ENCODE measurements at regions not wholly inside any gene's neighbourhood (a gene's known extent, or its start where the extent isn't known, plus 50 kb on each side); places are given as distances from the start of the nearest gene placed in this dataset.

DNA sequence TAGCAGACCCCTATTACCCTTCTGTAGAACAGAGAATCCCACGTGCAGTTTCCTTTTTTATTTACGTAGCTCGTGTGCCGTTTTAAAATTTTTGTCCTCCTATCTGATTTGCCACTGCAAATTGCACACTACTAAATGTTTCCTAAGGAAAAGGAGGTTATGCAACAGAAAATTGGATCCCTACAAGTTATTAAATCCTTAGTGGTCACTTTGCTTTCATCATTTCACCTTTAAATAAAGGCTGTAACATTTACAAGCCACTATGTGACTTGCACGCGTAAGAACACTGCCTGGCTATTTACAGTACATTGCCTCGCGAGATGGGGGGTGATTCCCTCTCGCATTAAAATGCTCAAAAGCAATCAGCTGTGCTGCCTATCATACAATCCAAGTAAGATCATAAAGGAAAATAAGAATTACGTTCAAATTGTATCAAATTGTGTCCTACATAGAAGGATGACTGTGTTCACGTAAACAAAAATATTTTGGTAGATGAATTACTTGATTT is 525.6 kb downstream of the SUCLA2 start:
- H3K36me3 ChIP-seq (ENCODE audit: insufficient read depth, low read length): no peaks in the 10 kb centered on the region
- H3K4me3 ChIP-seq (ENCODE audit: low read length): no peak overlapping the region
- no peaks in the 10 kb centered on the region for H3K27me3 Mint-ChIP-seq
- ChIA-PET CTCF (no interaction called here), POLR2A (no interaction called here)
- no peaks in the 10 kb centered on the region for H3K27me3 ChIP-seq (ENCODE audit: insufficient read depth, low read length, poor library complexity, severe bottlenecking)
- no peak overlapping the region for H3K27ac Mint-ChIP-seq
- DNase-seq: no peak
- H3K4me1 ChIP-seq (ENCODE audit: insufficient read depth, low read length): no peaks in the 10 kb centered on the region
- no peak overlapping the region for H3K27ac ChIP-seq (ENCODE audit: low read depth, low read length)
- no peaks in the 10 kb centered on the region for H3K4me1 Mint-ChIP-seq
- H3K9me3 ChIP-seq (ENCODE audit: low read length): no peaks in the 10 kb centered on the region
- peaks cover 0 to 2% (median 0%) of the 10 kb centered on the region in 5 donors for H3K9me3 Mint-ChIP-seq
- no peak overlapping the region for H3K4me3 Mint-ChIP-seq
- no peaks in the 10 kb centered on the region for H3K36me3 Mint-ChIP-seq

DNA sequence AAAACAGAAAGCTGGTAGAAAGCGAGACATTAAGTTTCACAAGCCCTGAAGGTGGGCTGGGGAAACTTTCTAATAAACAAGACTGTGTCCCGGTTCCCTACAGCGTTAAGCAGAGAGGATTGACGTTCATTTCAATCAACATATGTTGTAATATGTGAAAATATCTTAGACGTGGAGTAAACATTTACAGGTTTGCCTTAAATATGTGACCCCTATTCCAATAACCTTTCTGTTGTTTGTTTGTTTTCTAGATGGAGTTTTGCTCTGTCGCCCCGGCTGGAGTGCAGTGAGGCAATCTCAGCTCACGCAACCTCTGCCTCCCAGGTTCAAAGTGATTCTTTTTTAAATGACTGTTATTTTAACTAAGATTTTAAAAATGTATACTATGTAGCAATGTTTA is 526.2 kb downstream of the SUCLA2 start:
- H3K27ac ChIP-seq (ENCODE audit: low read depth, low read length): no peak overlapping the region
- Mint-ChIP-seq H3K27me3 (no peaks in the 10 kb centered on the region), H3K4me1 (no peaks in the 10 kb centered on the region), H3K36me3 (no peaks in the 10 kb centered on the region), H3K27ac (no peak overlapping the region), H3K9me3 (peaks cover 0 to 4% (median 0%) of the 10 kb centered on the region in 5 donors), H3K4me3 (no peak overlapping the region)
- H3K27me3 ChIP-seq (ENCODE audit: insufficient read depth, low read length, poor library complexity, severe bottlenecking): no peaks in the 10 kb centered on the region
- no peaks in the 10 kb centered on the region for H3K4me1 ChIP-seq (ENCODE audit: insufficient read depth, low read length)
- ChIA-PET CTCF (no interaction called here), POLR2A (no interaction called here)
- H3K9me3 ChIP-seq (ENCODE audit: low read length): no peaks in the 10 kb centered on the region
- H3K36me3 ChIP-seq (ENCODE audit: insufficient read depth, low read length): no peaks in the 10 kb centered on the region
- H3K4me3 ChIP-seq (ENCODE audit: low read length): no peak overlapping the region
- no peak for DNase-seq

DNA sequence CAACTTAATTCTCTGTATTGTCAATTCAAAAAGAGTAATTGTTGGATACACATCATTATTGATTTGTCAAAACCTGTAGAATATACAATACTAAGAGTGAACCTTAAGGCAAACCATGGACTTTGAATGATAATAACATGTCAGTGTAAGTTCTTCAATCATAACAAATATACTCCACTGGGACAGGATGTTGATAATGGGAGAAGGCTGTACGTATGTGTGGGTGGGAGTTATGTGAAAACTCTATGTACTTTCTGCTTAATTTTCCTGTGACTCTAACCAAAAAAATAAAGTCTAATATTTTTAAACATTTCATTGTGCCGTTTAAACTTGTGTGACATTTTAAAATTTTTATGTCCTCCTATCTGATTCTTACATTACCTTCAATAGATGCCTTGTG is 526.7 kb downstream of the SUCLA2 start:
- H3K27ac ChIP-seq (ENCODE audit: low read depth, low read length): no peak overlapping the region
- H3K4me1 ChIP-seq (ENCODE audit: insufficient read depth, low read length): no peaks in the 10 kb centered on the region
- POLR2A ChIA-PET: no interaction called here
- peaks cover 0 to 4% (median 0%) of the 10 kb centered on the region in 5 donors for H3K9me3 Mint-ChIP-seq
- no peaks in the 10 kb centered on the region for H3K27me3 ChIP-seq (ENCODE audit: insufficient read depth, low read length, poor library complexity, severe bottlenecking)
- no peaks in the 10 kb centered on the region for H3K4me1 Mint-ChIP-seq
- CTCF ChIA-PET: no interaction called here
- H3K36me3 Mint-ChIP-seq: no peaks in the 10 kb centered on the region
- no peaks in the 10 kb centered on the region for H3K36me3 ChIP-seq (ENCODE audit: insufficient read depth, low read length)
- H3K4me3 ChIP-seq (ENCODE audit: low read length): no peak overlapping the region
- H3K4me3 Mint-ChIP-seq: no peak overlapping the region
- H3K9me3 ChIP-seq (ENCODE audit: low read length): no peaks in the 10 kb centered on the region
- no peak overlapping the region for H3K27ac Mint-ChIP-seq
- no peaks in the 10 kb centered on the region for H3K27me3 Mint-ChIP-seq
- no peak for DNase-seq

DNA sequence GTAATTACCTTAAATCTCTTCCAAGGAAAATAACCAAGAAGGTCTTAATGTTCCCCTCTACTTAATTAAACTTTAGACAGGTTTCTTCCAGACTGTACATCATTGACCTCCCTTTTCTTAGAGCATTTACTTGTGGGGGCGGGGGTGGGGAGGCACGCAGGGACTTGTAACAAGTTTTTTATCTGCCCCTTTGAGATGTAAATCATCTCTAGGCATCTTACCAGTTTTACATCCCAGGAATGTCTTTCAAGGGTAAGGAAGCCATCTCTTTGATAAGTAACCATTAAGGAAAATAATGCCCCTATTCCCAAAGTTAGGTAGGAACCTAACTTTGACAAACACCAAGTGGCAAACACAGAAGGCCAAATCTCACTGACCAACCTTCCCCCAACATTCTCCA is 528.6 kb downstream of the SUCLA2 start:
- no peak overlapping the region for H3K27ac Mint-ChIP-seq
- H3K4me1 Mint-ChIP-seq: no peaks in the 10 kb centered on the region
- CTCF ChIA-PET: no interaction called here
- no peak for DNase-seq
- no peaks in the 10 kb centered on the region for H3K27me3 Mint-ChIP-seq
- peaks cover 0 to 10% (median 2%) of the 10 kb centered on the region in 5 donors for H3K9me3 Mint-ChIP-seq
- Histone ChIP-seq H3K4me1 (ENCODE audit: insufficient read depth, low read length) (no peaks in the 10 kb centered on the region), H3K9me3 (ENCODE audit: low read length) (no peaks in the 10 kb centered on the region), H3K27ac (ENCODE audit: low read depth, low read length) (no peak overlapping the region), H3K4me3 (ENCODE audit: low read length) (no peak overlapping the region), H3K27me3 (ENCODE audit: insufficient read depth, low read length, poor library complexity, severe bottlenecking) (no peaks in the 10 kb centered on the region), H3K36me3 (ENCODE audit: insufficient read depth, low read length) (no peaks in the 10 kb centered on the region)
- H3K4me3 Mint-ChIP-seq: no peak overlapping the region
- POLR2A ChIA-PET: no interaction called here
- no peaks in the 10 kb centered on the region for H3K36me3 Mint-ChIP-seq

DNA sequence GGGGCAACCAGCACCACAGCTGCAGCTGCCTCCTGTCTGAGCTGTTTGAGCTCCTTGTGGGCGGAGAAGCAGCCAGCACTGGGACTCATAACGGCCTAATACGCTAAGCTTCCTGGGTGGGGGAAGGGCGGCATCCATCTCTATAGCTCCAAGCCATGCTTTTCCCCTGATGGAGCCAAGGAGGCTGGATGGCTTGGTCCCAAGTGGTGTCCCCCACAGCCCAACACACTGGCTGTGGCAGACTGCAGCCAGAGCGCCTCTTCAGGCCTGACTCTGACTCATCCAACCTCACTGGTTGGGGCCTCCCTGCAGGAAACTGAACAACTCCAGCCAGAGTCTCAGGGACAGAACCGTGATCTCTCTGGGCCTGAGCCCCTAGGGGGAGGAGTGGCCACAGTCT is 537.3 kb downstream of the SUCLA2 start:
- no peak for DNase-seq
- no peak overlapping the region for H3K4me3 Mint-ChIP-seq
- CTCF ChIA-PET: no interaction called here
- no peaks in the 10 kb centered on the region for H3K27me3 Mint-ChIP-seq
- Histone ChIP-seq H3K9me3 (ENCODE audit: low read length) (no peaks in the 10 kb centered on the region), H3K36me3 (ENCODE audit: insufficient read depth, low read length) (no peaks in the 10 kb centered on the region), H3K27ac (ENCODE audit: low read depth, low read length) (no peak overlapping the region), H3K4me3 (ENCODE audit: low read length) (no peak overlapping the region), H3K4me1 (ENCODE audit: insufficient read depth, low read length) (no peaks in the 10 kb centered on the region), H3K27me3 (ENCODE audit: insufficient read depth, low read length, poor library complexity, severe bottlenecking) (no peaks in the 10 kb centered on the region)
- no peak overlapping the region for H3K27ac Mint-ChIP-seq
- peaks cover 5 to 20% (median 8%) of the 10 kb centered on the region in 5 donors for H3K9me3 Mint-ChIP-seq
- no peaks in the 10 kb centered on the region for H3K36me3 Mint-ChIP-seq
- POLR2A ChIA-PET: no interaction called here
- no peaks in the 10 kb centered on the region for H3K4me1 Mint-ChIP-seq

DNA sequence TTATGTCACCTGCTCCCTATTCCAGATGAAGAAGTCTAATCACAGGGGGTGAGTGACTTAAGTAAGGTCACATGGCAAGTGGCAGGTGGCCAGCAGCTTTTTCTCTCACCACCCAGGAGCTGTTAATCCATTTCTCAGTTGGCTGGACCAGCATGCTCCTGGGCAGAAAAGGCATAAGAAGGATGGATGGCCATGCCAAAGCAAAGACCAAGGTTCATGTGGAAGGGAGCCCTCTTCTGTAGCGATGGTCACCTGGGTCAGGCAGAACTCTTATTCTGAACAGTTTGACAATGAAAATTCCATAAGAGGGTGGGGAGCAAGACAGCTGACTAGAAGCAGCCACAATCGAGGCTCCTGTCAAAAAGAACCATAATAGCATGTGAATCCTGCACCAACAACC is 538.1 kb downstream of the SUCLA2 start:
- no peaks in the 10 kb centered on the region for H3K27me3 Mint-ChIP-seq
- H3K4me1 ChIP-seq (ENCODE audit: insufficient read depth, low read length): no peaks in the 10 kb centered on the region

DNA sequence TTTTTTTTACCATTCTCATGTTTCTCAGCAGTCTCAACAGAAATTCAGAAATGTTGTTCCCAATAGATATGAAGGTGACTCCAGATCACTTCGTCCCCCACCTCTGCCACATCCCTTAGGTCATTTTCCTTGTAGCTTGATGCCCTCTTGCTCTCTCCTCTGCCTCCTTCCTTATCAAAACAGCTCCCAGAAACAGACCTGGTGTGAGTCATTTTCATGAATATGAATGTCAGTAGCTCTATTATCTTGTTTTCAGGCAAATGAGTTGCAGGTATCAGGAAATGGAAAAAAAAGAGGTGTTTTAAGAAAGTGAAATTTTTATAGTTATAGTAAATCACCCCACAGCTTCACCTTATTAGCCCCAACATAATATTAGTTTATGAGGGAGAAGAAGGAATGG is 539.3 kb downstream of the SUCLA2 start:
- H3K4me1 Mint-ChIP-seq: no peaks in the 10 kb centered on the region
- Histone ChIP-seq H3K36me3 (ENCODE audit: insufficient read depth, low read length) (no peaks in the 10 kb centered on the region), H3K4me3 (ENCODE audit: low read length) (no peak overlapping the region), H3K27ac (ENCODE audit: low read depth, low read length) (no peak overlapping the region), H3K9me3 (ENCODE audit: low read length) (no peaks in the 10 kb centered on the region), H3K27me3 (ENCODE audit: insufficient read depth, low read length, poor library complexity, severe bottlenecking) (no peaks in the 10 kb centered on the region), H3K4me1 (ENCODE audit: insufficient read depth, low read length) (no peaks in the 10 kb centered on the region)
- no peak for DNase-seq
- H3K36me3 Mint-ChIP-seq: no peaks in the 10 kb centered on the region
- no peak overlapping the region for H3K27ac Mint-ChIP-seq
- ChIA-PET CTCF (no interaction called here), POLR2A (no interaction called here)
- no peak overlapping the region for H3K4me3 Mint-ChIP-seq
- no peaks in the 10 kb centered on the region for H3K27me3 Mint-ChIP-seq
- peaks cover 3 to 20% (median 5%) of the 10 kb centered on the region in 5 donors for H3K9me3 Mint-ChIP-seq

More for the DNA sequence above, 538.1 kb downstream of the SUCLA2 start:
- ChIA-PET POLR2A (no interaction called here), CTCF (no interaction called here)
- Histone ChIP-seq H3K27me3 (ENCODE audit: insufficient read depth, low read length, poor library complexity, severe bottlenecking) (no peaks in the 10 kb centered on the region), H3K9me3 (ENCODE audit: low read length) (no peaks in the 10 kb centered on the region), H3K27ac (ENCODE audit: low read depth, low read length) (no peak overlapping the region), H3K4me3 (ENCODE audit: low read length) (no peak overlapping the region), H3K36me3 (ENCODE audit: insufficient read depth, low read length) (no peaks in the 10 kb centered on the region)
- no peak overlapping the region for H3K4me3 Mint-ChIP-seq
- peaks cover 5 to 20% (median 8%) of the 10 kb centered on the region in 5 donors for H3K9me3 Mint-ChIP-seq
- H3K27ac Mint-ChIP-seq: no peak overlapping the region
- no peak for DNase-seq
- no peaks in the 10 kb centered on the region for H3K36me3 Mint-ChIP-seq
- no peaks in the 10 kb centered on the region for H3K4me1 Mint-ChIP-seq

DNA sequence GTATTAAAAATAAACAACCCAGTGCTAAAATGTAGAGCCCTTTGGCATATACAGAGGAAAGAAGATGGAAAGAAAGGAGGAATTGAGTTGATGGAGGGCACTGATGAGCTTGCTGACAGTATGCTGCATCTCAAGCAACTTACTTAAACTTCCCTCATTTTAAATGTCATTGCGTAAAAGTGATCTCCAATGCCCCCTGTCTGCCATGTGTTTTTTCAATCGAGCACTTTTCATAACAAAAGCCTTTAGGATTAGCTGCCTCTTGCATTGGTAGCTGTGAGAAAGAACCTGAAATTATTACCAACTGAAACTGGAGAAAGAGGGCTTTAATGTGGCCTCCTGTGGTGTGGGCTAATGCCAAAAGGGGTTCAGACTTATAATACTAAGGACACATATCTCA is 541.6 kb downstream of the SUCLA2 start:
- Mint-ChIP-seq H3K9me3 (peaks cover 0 to 7% (median 3%) of the 10 kb centered on the region in 5 donors), H3K27ac (no peak overlapping the region), H3K36me3 (no peaks in the 10 kb centered on the region), H3K4me1 (no peaks in the 10 kb centered on the region), H3K4me3 (no peak overlapping the region), H3K27me3 (no peaks in the 10 kb centered on the region)
- POLR2A ChIA-PET: no interaction called here
- Histone ChIP-seq H3K9me3 (ENCODE audit: low read length) (no peaks in the 10 kb centered on the region), H3K4me3 (ENCODE audit: low read length) (no peak overlapping the region), H3K27me3 (ENCODE audit: insufficient read depth, low read length, poor library complexity, severe bottlenecking) (no peaks in the 10 kb centered on the region), H3K27ac (ENCODE audit: low read depth, low read length) (no peak overlapping the region), H3K36me3 (ENCODE audit: insufficient read depth, low read length) (no peaks in the 10 kb centered on the region), H3K4me1 (ENCODE audit: insufficient read depth, low read length) (no peaks in the 10 kb centered on the region)
- CTCF ChIA-PET: no interaction called here
- DNase-seq: no peak

DNA sequence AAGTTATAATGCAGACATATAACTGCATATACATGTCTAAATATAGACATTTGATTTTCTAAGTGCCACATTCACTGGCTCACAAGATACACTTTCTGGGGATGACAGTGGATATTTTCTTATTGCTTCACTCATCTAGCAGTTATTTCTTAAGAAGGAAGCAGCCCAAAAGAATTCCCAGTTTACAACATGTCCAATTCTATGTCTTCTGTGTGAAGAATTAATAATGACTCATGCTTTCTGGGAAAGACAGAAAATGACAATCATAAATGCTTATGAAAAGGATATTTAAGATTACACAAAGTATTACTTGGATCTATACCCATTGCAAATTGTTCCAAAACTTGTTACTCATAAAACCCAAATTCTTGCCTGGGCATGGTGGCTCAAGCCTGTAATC is 543.4 kb downstream of the SUCLA2 start:
- H3K4me3 ChIP-seq (ENCODE audit: low read length): no peak overlapping the region
- CTCF ChIA-PET: no interaction called here
- H3K9me3 ChIP-seq (ENCODE audit: low read length): no peaks in the 10 kb centered on the region
- Mint-ChIP-seq H3K4me3 (no peak overlapping the region), H3K27ac (no peak overlapping the region), H3K36me3 (no peaks in the 10 kb centered on the region), H3K9me3 (peaks cover 0 to 3% (median 0%) of the 10 kb centered on the region in 5 donors), H3K4me1 (no peaks in the 10 kb centered on the region), H3K27me3 (peaks cover 0 to 1% of the 10 kb centered on the region in 2 donors)
- DNase-seq: no peak
- H3K27me3 ChIP-seq (ENCODE audit: insufficient read depth, low read length, poor library complexity, severe bottlenecking): no peaks in the 10 kb centered on the region
- H3K36me3 ChIP-seq (ENCODE audit: insufficient read depth, low read length): no peaks in the 10 kb centered on the region
- no peaks in the 10 kb centered on the region for H3K4me1 ChIP-seq (ENCODE audit: insufficient read depth, low read length)
- POLR2A ChIA-PET: no interaction called here
- H3K27ac ChIP-seq (ENCODE audit: low read depth, low read length): no peak overlapping the region

Measured in CD8-positive, alpha-beta memory T cell (primary cell).